Stimulated activated CD8-positive, alpha-beta memory T cell treated with anti-CD3 and anti-CD28 coated beads, Interleukin-2, amount 100 ng/mL, for 1 hour (primary cell): ENCODE measurements at regions not wholly inside any gene's neighbourhood (a gene's known extent, or its start where the extent isn't known, plus 50 kb on each side); places are given as distances from the start of the nearest gene placed in this dataset.
"Not testable (repeated sequence)": the region's sequence is repeated elsewhere in the genome, so short reads cannot be mapped to it uniquely, and the experiment has no call there.

Experiments used
- DNase-seq, 2 donors: peaks; one replicate each; pipeline ENCODE4 v3.0.0-alpha.2; 2020; ENCODE audit warnings: low read depth in 2 of 2

- DNase-seq, result no peak
Measured at GRCh38 chr5:77869116-77869798, 93.1 kb upstream of the TBCA start.

GRCh38 chr5:77867914-77868313 lies 91.8 kb upstream of the TBCA start:
- DNase-seq, result no peak

GRCh38 chr5:77867194-77867691 lies 91.1 kb upstream of the TBCA start:
- no peak for DNase-seq

GRCh38 chr5:77866198-77866597 lies 90.1 kb upstream of the TBCA start:
- DNase-seq, result no peak

- DNase-seq, result no peak
Measured at GRCh38 chr5:77864997-77865396, 88.9 kb upstream of the TBCA start.

GRCh38 chr5:77863181-77863580 lies 87.0 kb upstream of the TBCA start:
- no peak for DNase-seq

GRCh38 chr5:77861576-77861975 lies 85.4 kb upstream of the TBCA start:
- no peak for DNase-seq

GRCh38 chr5:77859306-77859705 lies 83.2 kb upstream of the TBCA start:
- DNase-seq, result no peak

- DNase-seq, result not testable (repeated sequence)
Measured at GRCh38 chr5:77858678-77859077, 82.5 kb upstream of the TBCA start.

- no peak for DNase-seq
Measured at GRCh38 chr5:77855369-77855768, 79.2 kb upstream of the TBCA start.

GRCh38 chr5:77853353-77853907 lies 77.3 kb upstream of the TBCA start:
- no peak for DNase-seq

GRCh38 chr5:77852514-77853352 lies 76.6 kb upstream of the TBCA start:
- peak in 1 of 2 donors; percentile 3 for DNase-seq

- no peak for DNase-seq
Measured at GRCh38 chr5:77852068-77852513, 76.0 kb upstream of the TBCA start.

- DNase-seq, result no peak
Measured at GRCh38 chr5:77851176-77852067, 75.3 kb upstream of the TBCA start.

GRCh38 chr5:77850536-77851175 lies 74.5 kb upstream of the TBCA start:
- no peak for DNase-seq

GRCh38 chr5:77849308-77849900 lies 73.3 kb upstream of the TBCA start:
- DNase-seq, result no peak

- DNase-seq, result no peak
Measured at GRCh38 chr5:77847814-77848290, 71.7 kb upstream of the TBCA start.

GRCh38 chr5:77847129-77847460 lies 71.0 kb upstream of the TBCA start:
- no peak for DNase-seq

- no peak for DNase-seq
Measured at GRCh38 chr5:77846422-77847128, 70.4 kb upstream of the TBCA start.

- DNase-seq, result no peak
Measured at GRCh38 chr5:77845324-77845646, 69.1 kb upstream of the TBCA start.
